Loucy (cell line): ENCODE measurements at regions not wholly inside any gene's neighbourhood (a gene's known extent, or its start where the extent isn't known, plus 50 kb on each side); places are given as distances from the start of the nearest gene placed in this dataset.

Experiments used
- CTCF ChIP-seq: fragments of 200-600 bp; sonication (generic); conservative IDR thresholded peaks from 2 replicates; pipeline ENCODE4 v1.5.1; 2014; ENCODE audit warnings: mild to moderate bottlenecking, antibody characterized with exemption, low read length
- EZH2phosphoT487 ChIP-seq: fragments of 200-600 bp; IDR thresholded peaks from 2 replicates; pipeline ENCODE4 v1.6.1; 2018; ENCODE audit warnings: antibody characterized with exemption, mild to moderate bottlenecking, moderate library complexity, borderline replicate concordance

- TF ChIP-seq CTCF (no peak), EZH2phosphoT487 (no peak)
Measured at GRCh38 chr2:239608260-239608659, 207.4 kb upstream of the HDAC4 start.
